NCI-H146 (cell line): ENCODE measurements at regions not wholly inside any gene's neighbourhood (a gene's known extent, or its start where the extent isn't known, plus 50 kb on each side); places are given as distances from the start of the nearest gene placed in this dataset.
"Not testable (repeated sequence)": the region's sequence is repeated elsewhere in the genome, so short reads cannot be mapped to it uniquely, and the experiment has no call there.

Experiments
- DNase-seq: peaks from one replicate; lab custom pipeline; 2025; lab: John Stamatoyannopoulos, UW

- DNase-seq: no peak
Observed at GRCh38 chr18:57953883-57954282, 90.1 kb upstream of the NEDD4L start.

GRCh38 chr18:57951999-57952774 lies 91.8 kb upstream of the NEDD4L start:
- no peak for DNase-seq

GRCh38 chr18:57951117-57951796 lies 92.8 kb upstream of the NEDD4L start:
- DNase-seq: no peak

- no peak for DNase-seq
Observed at GRCh38 chr18:57950542-57950941, 93.5 kb upstream of the NEDD4L start.

- DNase-seq: not testable (repeated sequence)
Observed at GRCh38 chr18:57949335-57949734, 94.7 kb upstream of the NEDD4L start.

GRCh38 chr18:57947117-57947516 lies 96.9 kb upstream of the NEDD4L start:
- DNase-seq: no peak

GRCh38 chr18:57943723-57944122 lies 100.3 kb upstream of the NEDD4L start:
- DNase-seq: peak; percentile 55

- no peak for DNase-seq
Observed at GRCh38 chr18:57942493-57942892, 101.5 kb upstream of the NEDD4L start.

- DNase-seq: no peak
Observed at GRCh38 chr18:57941841-57942489, 102.1 kb upstream of the NEDD4L start.

- no peak for DNase-seq
Observed at GRCh38 chr18:57940166-57940660, 103.8 kb upstream of the NEDD4L start.

GRCh38 chr18:57934375-57934774 lies 109.7 kb upstream of the NEDD4L start:
- not testable (repeated sequence) for DNase-seq

- DNase-seq: no peak
Observed at GRCh38 chr18:57931038-57931437, 113.0 kb upstream of the NEDD4L start.

GRCh38 chr18:57930476-57930875 lies 113.5 kb upstream of the NEDD4L start:
- DNase-seq: no peak

GRCh38 chr18:57929922-57930321 lies 114.1 kb upstream of the NEDD4L start:
- no peak for DNase-seq

- no peak for DNase-seq
Observed at GRCh38 chr18:57928466-57928865, 115.6 kb upstream of the NEDD4L start.

GRCh38 chr18:57927511-57927910 lies 116.5 kb upstream of the NEDD4L start:
- no peak for DNase-seq

GRCh38 chr18:57925706-57926105 lies 118.3 kb upstream of the NEDD4L start:
- no peak for DNase-seq

GRCh38 chr18:57923611-57924010 lies 120.4 kb upstream of the NEDD4L start:
- DNase-seq: no peak

- DNase-seq: no peak
Observed at GRCh38 chr18:57922885-57923284, 119.8 kb upstream of the ATP8B1 start.

GRCh38 chr18:57921708-57922107 lies 118.6 kb upstream of the ATP8B1 start:
- no peak for DNase-seq

GRCh38 chr18:57920036-57920435 lies 116.9 kb upstream of the ATP8B1 start:
- no peak for DNase-seq

- DNase-seq: peak; percentile 90
Observed at GRCh38 chr18:57918601-57919000, 115.5 kb upstream of the ATP8B1 start.

GRCh38 chr18:57916684-57917083 lies 113.6 kb upstream of the ATP8B1 start:
- DNase-seq: no peak
